ENCODE measurements at regions not wholly inside any gene's neighbourhood (a gene's known extent, or its start where the extent isn't known, plus 50 kb on each side); places are given as distances from the start of the nearest gene placed in this dataset.

- Mint-ChIP-seq H3K4me1 (peaks cover 19 to 35% of the 10 kb centered on the region in 2 donors), H3K36me3 (no peaks in the 10 kb centered on the region), H3K27me3 (peaks cover 0 to 6% of the 10 kb centered on the region in 2 donors), H3K9me3 (no peaks in the 10 kb centered on the region), H3K4me3 (no peak overlapping the region), H3K27ac (no peak overlapping the region)
- DNase-seq (no peak), ATAC-seq (replicated peaks) (no peak)
These were observed 165.3 kb upstream of the BCOR start for GRCh38 chrX:40263014-40263560.

- no peak overlapping the region for H3K27ac Mint-ChIP-seq
- no peak for ATAC-seq (replicated peaks)
- no peaks in the 10 kb centered on the region for H3K9me3 Mint-ChIP-seq
- DNase-seq: no peak
- H3K4me1 Mint-ChIP-seq: peaks cover 14 to 28% of the 10 kb centered on the region in 2 donors
- H3K36me3 Mint-ChIP-seq: no peaks in the 10 kb centered on the region
- H3K27me3 Mint-ChIP-seq: peaks cover 0 to 6% of the 10 kb centered on the region in 2 donors
- no peak overlapping the region for H3K4me3 Mint-ChIP-seq
These were observed 164.6 kb upstream of the BCOR start for GRCh38 chrX:40262157-40263013.

- peaks cover 0 to 6% of the 10 kb centered on the region in 2 donors for H3K27me3 Mint-ChIP-seq
- no peak for ATAC-seq (replicated peaks)
- H3K4me3 Mint-ChIP-seq: no peak overlapping the region
- no peaks in the 10 kb centered on the region for H3K9me3 Mint-ChIP-seq
- H3K27ac Mint-ChIP-seq: no peak overlapping the region
- DNase-seq: no peak
- H3K4me1 Mint-ChIP-seq: peaks cover 12 to 22% of the 10 kb centered on the region in 2 donors
- no peaks in the 10 kb centered on the region for H3K36me3 Mint-ChIP-seq
These were observed 164.0 kb upstream of the BCOR start for GRCh38 chrX:40261833-40262156.

GRCh38 chrX:40260146-40260747 lies 162.5 kb upstream of the BCOR start:
- H3K9me3 Mint-ChIP-seq: no peaks in the 10 kb centered on the region
- H3K27ac Mint-ChIP-seq: no peak overlapping the region
- no peaks in the 10 kb centered on the region for H3K36me3 Mint-ChIP-seq
- H3K27me3 Mint-ChIP-seq: no peaks in the 10 kb centered on the region
- no peak overlapping the region for H3K4me3 Mint-ChIP-seq
- peak in 1 of 2 donors; percentile 29 for ATAC-seq (replicated peaks)
- peaks cover 6 to 16% of the 10 kb centered on the region in 2 donors for H3K4me1 Mint-ChIP-seq
- no peak for DNase-seq

GRCh38 chrX:40258909-40259308 lies 161.2 kb upstream of the BCOR start:
- H3K4me1 Mint-ChIP-seq: peaks cover 6 to 16% of the 10 kb centered on the region in 2 donors
- DNase-seq: no peak
- H3K36me3 Mint-ChIP-seq: no peaks in the 10 kb centered on the region
- no peaks in the 10 kb centered on the region for H3K9me3 Mint-ChIP-seq
- no peaks in the 10 kb centered on the region for H3K27me3 Mint-ChIP-seq
- no peak overlapping the region for H3K4me3 Mint-ChIP-seq
- H3K27ac Mint-ChIP-seq: no peak overlapping the region
- ATAC-seq (replicated peaks): no peak

- no peak for DNase-seq
- H3K27ac Mint-ChIP-seq: no peak overlapping the region
- no peaks in the 10 kb centered on the region for H3K36me3 Mint-ChIP-seq
- no peak for ATAC-seq (replicated peaks)
- no peaks in the 10 kb centered on the region for H3K4me1 Mint-ChIP-seq
- H3K9me3 Mint-ChIP-seq: no peaks in the 10 kb centered on the region
- H3K4me3 Mint-ChIP-seq: no peak overlapping the region
- peaks cover 0 to 4% of the 10 kb centered on the region in 2 donors for H3K27me3 Mint-ChIP-seq
These were observed 156.0 kb upstream of the BCOR start for GRCh38 chrX:40253771-40254170.

- peaks cover 0 to 20% of the 10 kb centered on the region in 2 donors for H3K27me3 Mint-ChIP-seq
- peaks cover 0 to 6% of the 10 kb centered on the region in 2 donors for H3K4me1 Mint-ChIP-seq
- H3K9me3 Mint-ChIP-seq: no peaks in the 10 kb centered on the region
- no peak for ATAC-seq (replicated peaks)
- DNase-seq: no peak
- H3K4me3 Mint-ChIP-seq: no peak overlapping the region
- no peak overlapping the region for H3K27ac Mint-ChIP-seq
- no peaks in the 10 kb centered on the region for H3K36me3 Mint-ChIP-seq
These were observed 151.8 kb upstream of the BCOR start for GRCh38 chrX:40249582-40249981.

- peaks cover 0 to 20% of the 10 kb centered on the region in 2 donors for H3K27me3 Mint-ChIP-seq
- H3K9me3 Mint-ChIP-seq: no peaks in the 10 kb centered on the region
- peaks cover 0 to 6% of the 10 kb centered on the region in 2 donors for H3K4me1 Mint-ChIP-seq
- no peak overlapping the region for H3K27ac Mint-ChIP-seq
- ATAC-seq (replicated peaks) (no peak), DNase-seq (no peak)
- no peaks in the 10 kb centered on the region for H3K36me3 Mint-ChIP-seq
- H3K4me3 Mint-ChIP-seq: no peak overlapping the region
These were observed 151.1 kb upstream of the BCOR start for GRCh38 chrX:40248822-40249221.

GRCh38 chrX:40247848-40248622 lies 150.3 kb upstream of the BCOR start:
- H3K9me3 Mint-ChIP-seq: no peaks in the 10 kb centered on the region
- H3K36me3 Mint-ChIP-seq: no peaks in the 10 kb centered on the region
- H3K27me3 Mint-ChIP-seq: peaks cover 0 to 20% of the 10 kb centered on the region in 2 donors
- DNase-seq (no peak), ATAC-seq (replicated peaks) (no peak)
- H3K27ac Mint-ChIP-seq: no peak overlapping the region
- no peak overlapping the region for H3K4me3 Mint-ChIP-seq
- peaks cover 0 to 6% of the 10 kb centered on the region in 2 donors for H3K4me1 Mint-ChIP-seq

- DNase-seq (no peak), ATAC-seq (replicated peaks) (no peak)
- Mint-ChIP-seq H3K27ac (no peak overlapping the region), H3K9me3 (no peaks in the 10 kb centered on the region), H3K4me1 (peaks cover 0 to 6% of the 10 kb centered on the region in 2 donors), H3K27me3 (peaks cover 0 to 20% of the 10 kb centered on the region in 2 donors), H3K4me3 (no peak overlapping the region), H3K36me3 (no peaks in the 10 kb centered on the region)
These were observed 149.6 kb upstream of the BCOR start for GRCh38 chrX:40247382-40247781.

GRCh38 chrX:40245488-40246071 lies 147.8 kb upstream of the BCOR start:
- H3K9me3 Mint-ChIP-seq: no peaks in the 10 kb centered on the region
- DNase-seq: no peak
- H3K36me3 Mint-ChIP-seq: no peaks in the 10 kb centered on the region
- peaks cover 0 to 6% of the 10 kb centered on the region in 2 donors for H3K4me1 Mint-ChIP-seq
- ATAC-seq (replicated peaks): no peak
- no peak overlapping the region for H3K4me3 Mint-ChIP-seq
- H3K27ac Mint-ChIP-seq: no peak overlapping the region
- H3K27me3 Mint-ChIP-seq: peaks cover 0 to 16% of the 10 kb centered on the region in 2 donors

- no peak for ATAC-seq (replicated peaks)
- H3K27ac Mint-ChIP-seq: no peak overlapping the region
These were observed 147.2 kb upstream of the BCOR start for GRCh38 chrX:40244980-40245379.

GRCh38 chrX:40243755-40244515 lies 146.2 kb upstream of the BCOR start:
- ATAC-seq (replicated peaks) (no peak), DNase-seq (no peak)
- H3K27ac Mint-ChIP-seq: no peak overlapping the region
- H3K36me3 Mint-ChIP-seq: no peaks in the 10 kb centered on the region
- H3K4me1 Mint-ChIP-seq: peaks cover 0 to 6% of the 10 kb centered on the region in 2 donors
- no peaks in the 10 kb centered on the region for H3K9me3 Mint-ChIP-seq
- H3K27me3 Mint-ChIP-seq: peaks cover 0 to 23% of the 10 kb centered on the region in 2 donors
- H3K4me3 Mint-ChIP-seq: no peak overlapping the region

More at GRCh38 chrX:40244980-40245379, 147.2 kb upstream of the BCOR start:
- Mint-ChIP-seq H3K36me3 (no peaks in the 10 kb centered on the region), H3K9me3 (no peaks in the 10 kb centered on the region), H3K27me3 (peaks cover 0 to 17% of the 10 kb centered on the region in 2 donors), H3K4me3 (no peak overlapping the region), H3K4me1 (peaks cover 0 to 6% of the 10 kb centered on the region in 2 donors)
- DNase-seq: no peak

Measured in stimulated activated naive B cell treated with anti-CD40 and anti-IgM and Interleukin-4, amounts not matched to agents 10 μg/mL and 1 μg/mL and 100 μg/mL, for 72 hours (primary cell).